Activated T-helper 9 cell treated with anti-CD3 and anti-CD28 coated beads, Interleukin-2, amount 50 U/mL, for 16 hours (primary cell): ENCODE measurements at regions not wholly inside any gene's neighbourhood (a gene's known extent, or its start where the extent isn't known, plus 50 kb on each side); places are given as distances from the start of the nearest gene placed in this dataset.

ENCODE experiments used
- DNase-seq: peaks from one replicate; pipeline ENCODE4 v3.0.0-alpha.2; 2020; ENCODE audit warnings: low read depth

GRCh38 chr4:181611946-181612600 is 631.1 kb upstream of the TENM3 start:
- DNase-seq: no peak

GRCh38 chr4:181613200-181613599 is 630.0 kb upstream of the TENM3 start:
- no peak for DNase-seq

GRCh38 chr4:181618038-181618618 is 625.1 kb upstream of the TENM3 start:
- no peak for DNase-seq

GRCh38 chr4:181618896-181619295 is 624.3 kb upstream of the TENM3 start:
- no peak for DNase-seq

- no peak for DNase-seq
Observed at GRCh38 chr4:181619651-181620050, 623.6 kb upstream of the TENM3 start.

GRCh38 chr4:181637186-181638105 is 605.8 kb upstream of the TENM3 start:
- DNase-seq: no peak

GRCh38 chr4:181643466-181643865 is 599.7 kb upstream of the TENM3 start:
- DNase-seq: no peak

GRCh38 chr4:181645489-181645888 is 597.7 kb upstream of the TENM3 start:
- no peak for DNase-seq

- no peak for DNase-seq
Observed at GRCh38 chr4:181646864-181647263, 596.3 kb upstream of the TENM3 start.

GRCh38 chr4:181647396-181648147 is 595.6 kb upstream of the TENM3 start:
- no peak for DNase-seq

GRCh38 chr4:181650033-181650825 is 593.0 kb upstream of the TENM3 start:
- no peak for DNase-seq

- no peak for DNase-seq
Observed at GRCh38 chr4:181656748-181657147, 586.5 kb upstream of the TENM3 start.

- no peak for DNase-seq
Observed at GRCh38 chr4:181659202-181659601, 584.0 kb upstream of the TENM3 start.

GRCh38 chr4:181659876-181660275 is 583.3 kb upstream of the TENM3 start:
- DNase-seq: no peak

GRCh38 chr4:181661090-181661489 is 582.1 kb upstream of the TENM3 start:
- DNase-seq: no peak

GRCh38 chr4:181661923-181662322 is 581.3 kb upstream of the TENM3 start:
- DNase-seq: no peak

- DNase-seq: no peak
Observed at GRCh38 chr4:181662383-181662782, 580.8 kb upstream of the TENM3 start.

GRCh38 chr4:181670506-181670905 is 572.7 kb upstream of the TENM3 start:
- no peak for DNase-seq

GRCh38 chr4:181671672-181672071 is 571.5 kb upstream of the TENM3 start:
- DNase-seq: no peak

- DNase-seq: no peak
Observed at GRCh38 chr4:181672751-181673150, 570.5 kb upstream of the TENM3 start.

GRCh38 chr4:181674315-181674875 is 568.8 kb upstream of the TENM3 start:
- no peak for DNase-seq
